Astrocyte of the spinal cord (primary cell): ENCODE measurements at regions not wholly inside any gene's neighbourhood (a gene's known extent, or its start where the extent isn't known, plus 50 kb on each side); places are given as distances from the start of the nearest gene placed in this dataset.
"Not testable (repeated sequence)": the region's sequence is repeated elsewhere in the genome, so short reads cannot be mapped to it uniquely, and the experiment has no call there.

Experiments used
- DNase-seq: peaks from one replicate; pipeline ENCODE4 v3.0.0; 2011; ENCODE audit warnings: low read depth, low spot score
- H3K4me3 ChIP-seq: 2 replicates; pipeline ENCODE4 v1.5.1; 2011; ENCODE audit warnings: low read depth, mild to moderate bottlenecking, low read length, moderate library complexity
- CTCF ChIP-seq: IDR thresholded peaks from 2 replicates; pipeline ENCODE4 v1.5.1; 2012; ENCODE audit warnings: low read depth, mild to moderate bottlenecking, low read length, inconsistent platforms
- in situ Hi-C: cut with HindIII; loops from 2 replicates; pipeline ENCODE4 v1.10.0; 2017; ENCODE audit warnings: low sequenced_read_pairs

- DNase-seq: no peak
Observed at GRCh38 chr11:15674756-15675155, 560.0 kb downstream of the INSC start.

GRCh38 chr11:15675683-15676082, 561.0 kb downstream of the INSC start:
- DNase-seq: no peak
- H3K4me3 ChIP-seq: no peak overlapping the region
- in situ Hi-C loops: no loop called here
- no peak for TF ChIP-seq CTCF

More at GRCh38 chr11:15674756-15675155, 560.0 kb downstream of the INSC start:
- in situ Hi-C loops: no loop called here
- TF ChIP-seq CTCF: no peak
- no peak overlapping the region for H3K4me3 ChIP-seq

GRCh38 chr11:15677181-15677580, 562.5 kb downstream of the INSC start:
- no peak overlapping the region for H3K4me3 ChIP-seq
- in situ Hi-C loops: no loop called here
- DNase-seq: no peak
- no peak for TF ChIP-seq CTCF

DNA sequence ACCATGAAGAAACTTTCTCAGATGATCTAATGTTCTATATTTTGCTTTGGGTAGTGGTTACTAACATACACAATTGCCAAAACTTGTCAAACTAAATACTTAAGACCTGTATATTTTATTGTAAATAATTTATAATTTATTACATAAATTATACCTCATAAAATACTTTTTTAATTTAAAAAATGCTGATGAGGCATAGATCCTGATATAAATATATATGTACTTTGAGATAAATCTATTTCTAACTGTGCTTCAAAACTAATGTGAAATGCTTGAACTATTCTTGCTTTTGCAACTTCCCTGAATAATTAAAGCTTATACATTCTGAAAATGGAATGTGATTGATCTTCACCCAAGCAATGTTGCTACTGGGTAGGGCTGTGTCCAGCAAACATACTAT, 568.8 kb downstream of the INSC start:
- no peak for TF ChIP-seq CTCF
- in situ Hi-C loops: no loop called here
- H3K4me3 ChIP-seq: no peak overlapping the region
- DNase-seq: no peak

- TF ChIP-seq CTCF: no peak
- in situ Hi-C loops: no loop called here
- DNase-seq: no peak
Observed at GRCh38 chr11:15685306-15685705, 570.6 kb downstream of the INSC start.

DNA sequence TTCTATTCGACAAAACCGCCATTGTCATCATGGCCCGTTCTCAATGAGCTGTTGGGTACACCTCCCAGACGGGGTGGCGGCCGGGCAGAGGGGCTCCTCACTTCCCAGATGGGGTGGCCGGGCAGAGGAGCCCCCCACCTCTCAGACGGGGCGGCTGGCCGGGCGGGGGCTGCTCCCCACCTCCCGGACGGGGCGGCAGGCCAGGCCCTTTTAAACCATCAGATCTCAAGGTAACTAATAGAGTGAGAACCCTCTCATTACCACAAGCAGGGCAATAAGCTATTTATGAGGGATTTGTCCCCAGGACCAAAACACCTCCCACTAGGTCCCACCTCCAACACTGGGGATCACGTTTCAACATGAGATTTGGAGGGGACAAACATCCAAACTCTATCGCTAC, 571.5 kb downstream of the INSC start:
- DNase-seq, in situ Hi-C loops, H3K4me3 ChIP-seq: not testable (repeated sequence)

More at GRCh38 chr11:15685306-15685705, 570.6 kb downstream of the INSC start:
- H3K4me3 ChIP-seq: no peak overlapping the region

DNA sequence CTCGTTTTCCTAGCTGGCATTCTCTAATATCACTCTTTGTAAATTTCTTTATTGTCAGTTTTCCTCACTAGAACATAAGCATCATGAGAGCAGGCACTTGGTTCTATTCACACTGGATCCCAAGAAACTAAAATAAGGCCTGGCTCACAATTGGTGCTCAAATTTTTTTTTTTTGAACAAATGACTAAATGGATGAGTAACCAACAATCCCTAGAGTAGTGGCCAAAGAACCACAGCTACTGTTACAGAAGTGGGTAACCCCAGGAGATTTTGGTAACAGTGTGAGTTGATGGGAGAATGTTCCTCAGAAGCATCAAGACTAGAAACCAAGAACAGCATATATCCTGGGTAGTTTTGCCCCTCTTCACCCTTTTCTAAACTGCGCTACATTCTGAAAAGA, 572.6 kb downstream of the INSC start:
- in situ Hi-C loops: no loop called here

More for the DNA sequence above, 572.6 kb downstream of the INSC start:
- H3K4me3 ChIP-seq: no peak overlapping the region
- DNase-seq: peak; percentile 15
- no peak for TF ChIP-seq CTCF
